CD4-positive, alpha-beta T cell (primary cell): ENCODE measurements at regions not wholly inside any gene's neighbourhood (a gene's known extent, or its start where the extent isn't known, plus 50 kb on each side); places are given as distances from the start of the nearest gene placed in this dataset.

Experiments used
- ATAC-seq: fragments of 200-7000 bp; cut with Tn5 transposase; one replicate; pipeline ENCODE4 v1.10.0; 2022; ENCODE audit warnings: mild to moderate bottlenecking; ENCODE audit not compliant: poor library complexity
- CTCF ChIA-PET: fragments of 350-600 bp; sonication (Branson Sonifier 250); formaldehyde crosslinking; loops from one replicate; lab custom pipeline; 2021; ENCODE audit warnings: antibody characterized with exemption, inconsistent platforms; lab: Charles Lee
- POLR2A ChIA-PET: fragments of 350-600 bp; sonication (Branson Sonifier 250); formaldehyde crosslinking; loops from one replicate; lab custom pipeline; 2021; ENCODE audit warnings: antibody characterized with exemption, inconsistent platforms; lab: Charles Lee
- DNase-seq, 14 experiments: peaks; one replicate each; pipeline ENCODE4 v3.0.0-alpha.2; 2013 to 2020; ENCODE audit warnings: mixed read lengths in 2 of 14
- H3K27ac ChIP-seq, 2 donors: one replicate each; pipeline versions ENCODE4 v1.5.1 to v1.7.0; 2013; ENCODE audit warnings: low read length in 2 of 2, low read depth in 1 of 2, mild to moderate bottlenecking in 1 of 2
- H3K27me3 ChIP-seq, 2 experiments: 1 replicate in 1 of 2; 2 replicates in 1 of 2; pipeline versions ENCODE4 v1.6.1 to v1.7.0; 2013; ENCODE audit warnings: low read length in 2 of 2, control low read depth in 1 of 2, mild to moderate bottlenecking in 1 of 2, moderate library complexity in 1 of 2; ENCODE audit not compliant: insufficient read depth in 2 of 2, control insufficient read depth in 1 of 2
- H3K36me3 ChIP-seq: one replicate; pipeline ENCODE4 v1.6.1; 2013; ENCODE audit warnings: low read length, control low read depth; ENCODE audit not compliant: insufficient read depth
- H3K4me1 ChIP-seq: one replicate; pipeline ENCODE4 v1.6.1; 2013; ENCODE audit warnings: low read length, control low read depth; ENCODE audit not compliant: insufficient read depth
- H3K4me3 ChIP-seq: one replicate; pipeline ENCODE4 v1.5.1; 2013; ENCODE audit warnings: mild to moderate bottlenecking, low read length, moderate library complexity
- H3K9me3 ChIP-seq, 2 experiments: 1 replicate in 1 of 2; 2 replicates in 1 of 2; pipeline versions ENCODE4 v1.6.1 to v1.7.0; 2013; ENCODE audit warnings: low read length in 2 of 2, mild to moderate bottlenecking in 2 of 2, control low read depth in 1 of 2, moderate library complexity in 1 of 2; ENCODE audit not compliant: control insufficient read depth in 1 of 2, insufficient read depth in 1 of 2
- H3K27ac Mint-ChIP-seq: one replicate; pipeline ENCODE4 v1.8.0; 2020; ENCODE audit warnings: mixed read lengths
- H3K27me3 Mint-ChIP-seq: one replicate; pipeline ENCODE4 v1.8.0; 2021; ENCODE audit warnings: mixed read lengths
- H3K36me3 Mint-ChIP-seq: one replicate; pipeline ENCODE4 v1.8.0; 2021; ENCODE audit warnings: low read depth, mixed read lengths
- H3K4me1 Mint-ChIP-seq: one replicate; pipeline ENCODE4 v1.8.0; 2021; ENCODE audit warnings: low read depth, mixed read lengths
- H3K4me3 Mint-ChIP-seq: one replicate; pipeline ENCODE4 v1.8.0; 2020; ENCODE audit warnings: mild to moderate bottlenecking, mixed read lengths
- H3K9me3 Mint-ChIP-seq: one replicate; pipeline ENCODE4 v1.8.0; 2020; ENCODE audit warnings: mixed read lengths
- CTCF ChIP-seq: fragments of 200-600 bp; IDR thresholded peaks from one replicate; pipeline ENCODE4 v1.8.0; 2022; ENCODE audit warnings: antibody characterized with exemption, mild to moderate bottlenecking
- intact Hi-C, 2 experiments: fragments of 100-400 bp; cut with DNase I in 1 of 2; cut with micrococcal nuclease in 1 of 2; formaldehyde crosslinking; loops; one replicate each; pipeline versions ENCODE4 v1.15.1 to v1.9.0; 2023 to 2025; cut with DNase I, micrococcal nuclease

- ATAC-seq (no peak), DNase-seq (no peak)
- Mint-ChIP-seq H3K9me3 (peaks cover 4% of the 10 kb centered on the region), H3K27me3 (no peaks in the 10 kb centered on the region), H3K4me3 (no peak overlapping the region), H3K27ac (no peak overlapping the region), H3K36me3 (no peaks in the 10 kb centered on the region), H3K4me1 (no peaks in the 10 kb centered on the region)
- no peaks in the 10 kb centered on the region for H3K27me3 ChIP-seq
- intact Hi-C loops: no loop called here
- CTCF ChIA-PET: no interaction called here
- no peaks in the 10 kb centered on the region for H3K36me3 ChIP-seq
- H3K27ac ChIP-seq: no peak overlapping the region
- no peak overlapping the region for H3K4me3 ChIP-seq
- no peaks in the 10 kb centered on the region for H3K9me3 ChIP-seq
- POLR2A ChIA-PET: no interaction called here
- TF ChIP-seq CTCF: no peak
- H3K4me1 ChIP-seq: no peaks in the 10 kb centered on the region
Measured at GRCh38 chr12:24054416-24054815, 104.9 kb upstream of the SOX5 start.

GRCh38 chr12:24049728-24050127 is 100.3 kb upstream of the SOX5 start:
- TF ChIP-seq CTCF: no peak
- Histone ChIP-seq H3K36me3 (no peaks in the 10 kb centered on the region), H3K27me3 (no peaks in the 10 kb centered on the region), H3K4me3 (no peak overlapping the region), H3K9me3 (no peaks in the 10 kb centered on the region), H3K4me1 (no peaks in the 10 kb centered on the region), H3K27ac (no peak overlapping the region)
- Mint-ChIP-seq H3K4me1 (no peaks in the 10 kb centered on the region), H3K9me3 (peaks cover 4% of the 10 kb centered on the region), H3K27me3 (no peaks in the 10 kb centered on the region), H3K27ac (no peak overlapping the region), H3K4me3 (no peak overlapping the region), H3K36me3 (no peaks in the 10 kb centered on the region)
- ATAC-seq (no peak), DNase-seq (no peak)
- intact Hi-C loops: no loop called here
- CTCF ChIA-PET: no interaction called here
- POLR2A ChIA-PET: no interaction called here

GRCh38 chr12:24049101-24049500 is 99.6 kb upstream of the SOX5 start:
- CTCF ChIA-PET: no interaction called here
- H3K27ac ChIP-seq: no peak overlapping the region
- H3K9me3 Mint-ChIP-seq: peaks cover 4% of the 10 kb centered on the region
- POLR2A ChIA-PET: no interaction called here
- H3K4me3 Mint-ChIP-seq: no peak overlapping the region
- no peaks in the 10 kb centered on the region for H3K9me3 ChIP-seq
- no peak overlapping the region for H3K27ac Mint-ChIP-seq
- DNase-seq: no peak
- TF ChIP-seq CTCF: no peak
- intact Hi-C loops: no loop called here
- no peaks in the 10 kb centered on the region for H3K36me3 Mint-ChIP-seq
- no peaks in the 10 kb centered on the region for H3K36me3 ChIP-seq
- H3K4me1 ChIP-seq: no peaks in the 10 kb centered on the region
- no peaks in the 10 kb centered on the region for H3K27me3 Mint-ChIP-seq
- no peak for ATAC-seq
- H3K4me3 ChIP-seq: no peak overlapping the region
- H3K27me3 ChIP-seq: no peaks in the 10 kb centered on the region
- no peaks in the 10 kb centered on the region for H3K4me1 Mint-ChIP-seq
